ENCODE measurements at regions not wholly inside any gene's neighbourhood (a gene's known extent, or its start where the extent isn't known, plus 50 kb on each side); places are given as distances from the start of the nearest gene placed in this dataset.

GRCh38 chr16:64211331-64211730 lies 910.5 kb downstream of the CDH11 start:
- DNase-seq, result no peak

DNA sequence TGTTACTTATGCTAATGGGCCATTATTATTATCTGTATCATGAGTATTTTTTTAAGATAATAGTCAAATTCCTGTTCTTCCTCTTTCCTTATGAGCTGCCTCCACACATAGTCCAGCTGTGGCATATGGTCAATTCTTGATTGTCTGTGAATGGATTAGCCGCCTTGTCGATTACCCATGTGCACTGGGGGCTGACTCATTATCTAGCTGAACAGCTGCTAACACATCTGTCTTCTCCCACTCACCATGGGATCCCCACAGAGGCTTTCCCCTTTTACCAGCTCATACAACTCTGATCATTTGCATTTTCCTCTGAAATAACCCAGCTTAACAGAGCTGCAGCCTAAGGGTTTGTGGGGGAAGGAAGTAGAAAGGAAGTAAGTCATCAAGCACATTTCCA lies 915.0 kb downstream of the CDH11 start:
- DNase-seq, result no peak

DNA sequence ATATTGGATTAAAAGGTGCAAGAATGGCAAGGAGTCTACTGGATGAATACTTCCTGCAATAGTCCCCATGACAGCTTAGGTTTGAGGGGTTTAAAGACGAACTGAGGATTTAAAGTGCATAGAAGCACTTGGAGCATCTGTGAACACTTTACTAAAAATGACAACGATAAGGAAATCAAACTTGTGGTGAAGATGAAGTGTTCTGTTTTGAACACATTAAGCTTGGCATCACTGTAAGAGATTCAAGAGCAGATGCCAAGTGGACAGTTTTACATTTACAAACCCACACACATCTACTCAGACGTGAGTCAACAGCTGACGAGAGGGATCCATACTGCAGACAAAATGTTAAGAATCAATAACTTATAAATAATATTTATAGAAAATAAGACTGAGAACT lies 918.7 kb downstream of the CDH11 start:
- DNase-seq, result no peak

- DNase-seq, result no peak
These were observed 919.3 kb downstream of the CDH11 start for GRCh38 chr16:64202571-64202970.

DNA sequence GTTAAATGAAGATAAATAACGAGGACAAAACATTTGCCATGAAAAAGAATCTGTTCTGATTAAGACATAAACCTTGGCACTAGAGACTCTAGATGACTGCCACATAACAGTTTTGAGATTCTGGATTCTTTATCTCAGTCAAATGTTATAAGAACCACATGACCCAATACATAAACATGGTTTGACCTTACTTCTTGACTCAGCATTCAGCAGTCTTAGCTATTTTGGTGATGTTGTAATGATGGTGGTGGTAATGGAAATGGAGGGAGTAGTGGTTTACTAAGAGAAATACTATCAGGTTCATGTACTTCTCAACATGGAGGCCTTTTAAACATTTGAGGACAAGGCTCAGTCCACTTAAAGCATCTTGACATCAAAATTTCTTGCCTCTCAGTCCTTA lies 925.4 kb downstream of the CDH11 start:
- peak; percentile 62 for DNase-seq

DNA sequence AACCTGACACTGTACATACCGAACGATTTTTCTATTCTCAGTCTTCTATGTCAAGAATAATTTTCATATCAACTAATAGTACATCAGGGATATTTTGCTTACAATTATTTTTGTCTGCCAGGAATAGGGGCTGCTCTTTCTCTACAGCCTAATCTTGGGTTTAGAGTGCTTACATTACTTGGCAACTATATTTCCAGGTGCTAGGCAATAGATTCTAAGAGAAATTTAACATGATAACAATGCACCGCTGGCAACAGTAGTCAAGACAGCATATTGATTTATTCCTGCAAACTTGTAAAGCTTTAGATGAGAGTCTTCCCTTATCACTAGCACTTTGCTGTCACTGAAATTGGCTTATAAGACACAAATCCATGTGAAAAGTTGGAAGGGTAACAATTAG lies 935.9 kb downstream of the CDH11 start:
- no peak for DNase-seq

DNA sequence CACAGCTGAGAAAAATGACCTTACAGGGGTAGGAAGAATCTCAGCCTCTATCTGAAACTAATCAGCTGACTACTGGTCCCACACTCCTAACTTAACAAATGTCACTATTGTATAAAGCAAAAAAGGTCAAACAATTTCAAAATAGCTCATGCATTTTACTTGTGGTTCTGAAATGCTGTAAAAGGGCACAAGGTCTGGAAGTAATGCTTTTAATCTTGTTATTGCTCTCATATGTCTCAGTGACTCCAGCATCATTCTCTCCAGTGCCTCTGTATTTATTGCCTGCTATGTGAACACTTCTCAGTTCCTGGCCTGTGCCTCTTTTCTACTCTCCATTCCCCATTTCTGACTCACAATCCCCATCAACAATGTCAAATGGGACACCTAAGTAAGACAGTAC lies 937.7 kb downstream of the CDH11 start:
- no peak for DNase-seq

DNA sequence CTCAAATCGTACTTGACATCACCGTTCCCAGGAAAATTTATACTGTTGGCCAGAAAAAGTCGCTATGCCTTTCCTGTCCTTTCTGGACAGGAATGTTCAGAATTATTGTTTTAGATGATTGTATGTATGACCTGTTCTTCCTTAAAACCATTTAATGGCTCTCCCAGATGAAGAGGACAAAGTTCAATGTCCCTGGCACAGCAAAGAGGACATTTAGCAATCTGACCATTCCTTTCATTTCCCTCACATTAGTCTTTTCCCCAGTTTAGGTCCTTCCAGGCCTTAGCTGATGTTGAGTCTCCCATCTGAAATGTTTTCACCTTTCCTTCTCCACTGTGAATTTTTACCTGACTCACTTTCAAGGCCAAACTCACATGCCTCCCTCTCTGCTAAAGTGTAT lies 938.9 kb downstream of the CDH11 start:
- DNase-seq, result no peak

GRCh38 chr16:64181271-64181925 lies 940.5 kb downstream of the CDH11 start:
- no peak for DNase-seq

DNA sequence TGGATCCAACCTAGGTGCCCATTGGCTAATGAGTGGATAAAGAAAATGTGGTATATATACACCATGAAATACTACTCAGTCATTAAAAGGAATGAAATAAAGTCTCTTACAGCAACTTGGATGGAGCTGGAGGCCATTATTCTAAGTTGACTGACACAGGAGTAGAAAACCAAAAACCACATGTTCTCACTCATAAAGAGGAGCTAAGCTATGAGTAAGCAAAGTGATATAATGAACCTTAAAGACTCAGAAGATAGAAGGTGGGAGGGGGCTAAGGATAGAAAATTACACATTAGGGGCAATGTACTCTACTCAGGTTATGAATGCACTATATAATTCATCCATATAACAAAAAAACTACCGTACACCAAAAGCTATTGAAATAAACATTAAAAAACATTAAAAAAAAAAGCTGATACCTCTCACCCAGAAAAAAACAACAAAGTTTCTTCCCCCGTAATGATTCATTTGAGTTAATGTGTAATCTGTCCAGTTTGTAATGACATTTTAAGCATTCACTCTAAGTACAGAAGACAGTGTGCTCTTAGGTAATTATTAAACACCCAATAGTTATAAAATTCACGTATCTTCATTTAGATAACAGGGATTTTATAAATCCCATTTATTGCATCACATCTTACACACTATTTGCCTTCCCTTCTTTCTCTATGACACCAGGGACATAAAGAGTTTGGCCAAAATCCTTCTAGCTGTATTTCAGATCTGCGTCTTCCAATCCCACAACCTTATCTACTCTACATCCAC lies 941.5 kb downstream of the CDH11 start:
- no peak for DNase-seq

DNA sequence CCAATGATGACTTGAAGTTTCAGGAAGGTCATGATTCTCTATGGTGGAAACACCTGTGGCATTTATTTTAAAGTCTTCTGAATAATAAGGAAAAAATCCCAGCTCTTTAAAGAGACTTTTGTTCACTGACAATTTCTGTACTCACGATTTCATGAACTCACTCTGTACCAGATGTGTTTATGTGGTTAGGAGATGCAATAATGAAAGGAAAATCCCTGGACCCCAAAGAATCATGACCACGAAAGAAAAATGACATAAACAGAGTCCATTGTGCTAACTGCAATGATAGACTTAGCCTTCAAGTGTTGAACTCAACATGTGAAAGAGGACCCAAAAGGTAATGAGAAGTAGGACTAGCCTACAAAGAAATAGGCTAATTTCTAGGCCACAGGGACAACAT lies 947.5 kb downstream of the CDH11 start:
- no peak for DNase-seq

DNA sequence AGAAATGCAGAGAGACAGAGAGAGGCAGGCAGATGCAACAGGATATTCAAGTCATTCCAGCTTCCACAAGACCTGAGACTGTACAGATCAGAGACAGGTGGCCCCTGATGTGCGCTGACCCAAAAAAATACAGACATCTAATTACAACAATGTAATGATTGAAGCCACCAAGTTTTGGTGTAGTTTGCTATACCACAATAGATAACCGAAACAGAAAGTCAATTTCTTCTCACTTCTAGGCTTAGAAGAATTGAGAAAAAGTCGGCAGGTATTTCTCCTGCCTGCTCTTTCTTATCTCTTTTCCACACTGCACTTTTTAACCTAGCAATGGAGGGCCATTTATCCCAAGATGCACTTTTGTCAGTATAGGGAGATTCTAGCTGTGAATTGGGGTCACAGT lies 949.2 kb downstream of the CDH11 start:
- DNase-seq, result no peak

DNA sequence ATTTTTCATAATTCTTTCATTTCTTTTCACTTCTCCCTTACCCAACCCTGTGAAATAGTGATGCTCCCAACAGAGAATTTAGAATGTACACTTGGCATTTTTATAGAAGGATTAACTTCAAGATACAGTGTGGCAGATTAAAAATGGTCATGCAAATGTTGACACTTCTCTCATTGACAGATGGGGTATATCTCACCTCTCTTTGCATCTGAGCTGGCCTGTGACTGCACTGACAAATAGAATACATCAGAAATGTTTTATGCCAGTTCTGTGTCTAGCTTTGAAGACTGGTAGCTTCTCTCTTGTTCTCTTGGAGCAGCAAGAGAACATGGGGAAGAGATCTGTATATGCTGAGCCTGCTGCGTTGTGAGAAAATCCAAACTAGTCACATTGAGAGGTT lies 949.6 kb downstream of the CDH11 start:
- DNase-seq, result no peak

DNA sequence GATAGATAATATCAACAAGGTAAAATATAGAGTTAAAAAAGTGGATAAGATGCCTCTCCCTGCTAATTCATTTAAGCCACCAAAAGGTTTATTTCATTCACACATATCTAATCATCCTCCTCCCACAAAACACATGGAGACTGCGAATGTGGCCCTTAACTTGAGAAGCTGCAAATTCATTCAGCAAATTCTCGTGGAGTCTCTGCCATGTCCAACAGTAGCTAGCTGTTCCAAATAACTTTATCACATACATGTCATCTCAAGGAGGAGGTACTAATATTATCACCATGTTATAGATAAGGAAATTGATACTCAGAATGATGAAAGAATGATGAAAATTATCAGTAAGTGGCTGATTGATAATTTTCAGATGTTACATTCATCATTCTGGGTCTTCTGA lies 950.2 kb downstream of the CDH11 start:
- no peak for DNase-seq

DNA sequence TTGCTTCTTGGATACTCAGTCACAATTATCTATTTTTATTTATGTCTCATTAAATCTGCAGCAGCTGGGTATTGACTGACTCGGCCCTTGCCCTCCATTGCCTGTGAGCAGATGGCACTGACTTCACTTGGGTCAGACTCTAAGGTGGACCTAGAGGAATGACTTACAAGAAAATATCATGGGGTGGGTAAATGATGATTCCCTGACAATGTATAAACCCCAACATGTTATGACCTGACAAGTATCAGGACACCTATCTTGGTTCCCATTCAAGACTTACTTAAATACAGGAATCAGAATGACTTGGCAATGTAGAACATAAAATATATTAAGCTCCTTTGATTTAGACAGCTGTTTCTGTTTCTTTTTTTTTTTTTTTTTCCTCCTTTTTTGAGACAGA lies 953.5 kb downstream of the CDH11 start:
- no peak for DNase-seq

DNA sequence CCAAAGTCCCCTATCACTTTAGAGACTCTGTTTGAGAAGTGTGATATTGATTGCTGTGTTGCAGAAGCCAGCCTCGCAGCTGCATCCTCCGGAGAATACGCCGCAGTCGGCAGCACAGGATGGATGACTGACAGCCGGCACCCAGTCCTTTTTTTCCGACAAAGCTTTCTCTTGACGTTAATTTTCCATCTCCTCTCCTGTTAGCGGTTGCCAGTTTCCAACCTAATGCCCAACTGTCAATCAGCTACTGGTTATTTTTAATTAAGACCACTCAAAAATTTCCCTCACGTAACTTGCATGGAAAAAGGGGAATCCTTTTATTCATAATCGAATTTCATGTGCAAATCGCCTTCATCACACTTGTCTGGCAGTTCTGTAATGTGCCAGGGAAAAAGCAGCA lies 953.9 kb downstream of the CDH11 start:
- no peak for DNase-seq

DNA sequence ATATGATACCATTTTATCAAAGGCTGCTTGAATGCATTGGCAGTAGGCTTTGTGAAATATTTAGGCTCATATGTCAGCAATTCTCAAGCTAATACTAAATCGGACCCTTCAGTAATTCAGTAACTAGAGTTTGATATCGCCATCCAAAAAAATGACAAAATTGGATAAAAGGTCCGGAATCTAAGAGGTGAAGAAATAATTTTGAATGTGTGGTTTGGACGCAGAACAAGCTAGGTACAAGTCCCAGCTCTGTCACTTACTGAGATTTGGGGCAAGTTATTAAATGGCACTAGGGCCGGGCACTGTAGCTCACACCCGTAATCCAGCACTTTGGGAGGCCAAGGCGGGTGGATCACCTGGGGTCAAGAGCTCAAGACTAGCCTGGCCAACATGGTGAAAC lies 956.5 kb downstream of the CDH11 start:
- DNase-seq, result no peak

GRCh38 chr16:64162613-64163375 lies 959.1 kb downstream of the CDH11 start:
- no peak for DNase-seq

GRCh38 chr16:64159976-64160375 lies 961.9 kb downstream of the CDH11 start:
- no peak for DNase-seq

GRCh38 chr16:64158941-64159588 lies 962.8 kb downstream of the CDH11 start:
- no peak for DNase-seq

DNA sequence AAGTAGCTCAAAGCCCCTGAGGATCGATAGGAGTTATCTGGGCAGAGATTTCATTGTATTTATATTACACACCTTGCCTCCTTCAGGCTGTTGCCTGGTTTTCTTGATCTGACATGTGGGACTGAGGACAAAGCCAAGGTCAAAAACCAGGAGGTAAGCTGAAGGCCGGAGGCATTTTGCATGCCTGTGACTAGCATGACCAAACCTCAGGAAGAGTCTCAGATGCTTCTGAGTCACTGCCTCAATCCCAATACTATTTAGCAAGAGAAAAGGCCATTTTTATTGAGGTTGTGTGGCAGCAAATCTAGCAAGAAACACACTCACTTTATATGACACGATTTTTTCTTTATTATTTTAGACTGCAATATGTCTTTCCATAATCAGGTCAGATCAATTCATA lies 968.1 kb downstream of the CDH11 start:
- DNase-seq, result peak; percentile 71

DNA sequence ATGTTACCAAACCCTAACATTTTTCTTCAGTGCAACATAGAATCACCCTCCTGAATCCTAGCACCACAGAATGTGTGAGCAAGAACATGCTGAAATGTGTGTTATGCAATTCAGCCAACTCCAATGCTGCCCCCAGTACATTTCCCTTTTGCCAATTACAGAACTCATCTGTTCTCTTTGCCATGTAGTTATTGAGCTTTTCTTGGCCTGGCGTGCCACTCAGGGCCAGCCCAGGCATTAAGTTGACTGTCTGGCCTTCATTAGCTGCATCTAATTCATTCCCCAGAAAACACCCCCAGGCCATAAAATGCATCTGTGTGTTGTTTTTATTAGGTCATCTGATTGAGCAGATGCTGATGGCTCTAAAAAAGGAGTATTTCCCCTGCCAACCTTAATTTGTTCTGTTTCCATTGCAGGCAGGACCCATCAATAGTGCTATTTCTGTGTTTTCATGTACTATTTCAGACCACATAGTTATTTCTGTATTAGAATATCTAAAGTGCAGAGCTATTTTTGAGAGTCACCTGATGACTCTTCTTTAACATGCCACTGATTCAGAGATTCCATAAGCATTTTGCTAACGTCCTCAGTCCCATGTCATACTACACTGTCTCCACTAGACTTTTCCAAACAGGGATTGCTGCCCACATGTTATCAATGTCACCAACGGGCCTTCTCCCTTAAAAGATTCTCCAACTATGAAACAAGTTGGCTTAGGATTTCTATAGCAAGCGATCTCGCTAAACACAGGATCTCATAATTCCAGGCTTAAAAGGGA lies 969.7 kb downstream of the CDH11 start:
- peak; percentile 66 for DNase-seq

GRCh38 chr16:64150193-64150592 lies 971.7 kb downstream of the CDH11 start:
- DNase-seq, result no peak
